ENCODE measurements at regions not wholly inside any gene's neighbourhood (a gene's known extent, or its start where the extent isn't known, plus 50 kb on each side); places are given as distances from the start of the nearest gene placed in this dataset.

DNA sequence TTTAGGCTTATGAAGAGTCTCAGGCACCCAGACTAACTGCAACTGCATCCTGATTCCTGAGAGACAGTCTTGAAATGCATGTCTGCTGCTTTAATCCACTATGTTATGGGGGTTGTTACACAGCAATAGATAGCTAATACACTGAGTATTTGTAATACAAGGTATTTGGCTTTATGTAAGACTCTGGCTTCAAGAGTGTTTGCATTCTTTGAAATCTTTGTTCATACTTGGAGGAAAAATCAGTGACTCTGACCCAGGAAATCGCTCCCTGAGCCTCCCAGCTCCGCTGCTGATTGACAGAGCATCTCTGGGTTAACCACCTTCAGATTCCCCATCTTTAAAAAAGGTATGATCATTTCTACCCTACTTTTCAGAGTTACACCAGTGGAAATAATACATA, 133.9 kb downstream of the MTPAP start:
- H3K27ac Mint-ChIP-seq (ENCODE audit: unreplicated experiment), result no peak overlapping the region
- H3K9me3 Mint-ChIP-seq (ENCODE audit: unreplicated experiment), result no peaks in the 10 kb centered on the region
- no peak for DNase-seq
- no peak overlapping the region for H3K4me3 Mint-ChIP-seq (ENCODE audit: unreplicated experiment)
- TF ChIP-seq, protein P1, sequence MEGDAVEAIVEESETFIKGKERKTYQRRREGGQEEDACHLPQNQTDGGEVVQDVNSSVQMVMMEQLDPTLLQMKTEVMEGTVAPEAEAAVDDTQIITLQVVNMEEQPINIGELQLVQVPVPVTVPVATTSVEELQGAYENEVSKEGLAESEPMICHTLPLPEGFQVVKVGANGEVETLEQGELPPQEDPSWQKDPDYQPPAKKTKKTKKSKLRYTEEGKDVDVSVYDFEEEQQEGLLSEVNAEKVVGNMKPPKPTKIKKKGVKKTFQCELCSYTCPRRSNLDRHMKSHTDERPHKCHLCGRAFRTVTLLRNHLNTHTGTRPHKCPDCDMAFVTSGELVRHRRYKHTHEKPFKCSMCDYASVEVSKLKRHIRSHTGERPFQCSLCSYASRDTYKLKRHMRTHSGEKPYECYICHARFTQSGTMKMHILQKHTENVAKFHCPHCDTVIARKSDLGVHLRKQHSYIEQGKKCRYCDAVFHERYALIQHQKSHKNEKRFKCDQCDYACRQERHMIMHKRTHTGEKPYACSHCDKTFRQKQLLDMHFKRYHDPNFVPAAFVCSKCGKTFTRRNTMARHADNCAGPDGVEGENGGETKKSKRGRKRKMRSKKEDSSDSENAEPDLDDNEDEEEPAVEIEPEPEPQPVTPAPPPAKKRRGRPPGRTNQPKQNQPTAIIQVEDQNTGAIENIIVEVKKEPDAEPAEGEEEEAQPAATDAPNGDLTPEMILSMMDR (IDR thresholded peaks at IDR 0.05; ENCODE audit: partially characterized antibody, unreplicated experiment), result no peak
- H3K4me1 Mint-ChIP-seq (ENCODE audit: low read depth, unreplicated experiment), result peaks cover 5% of the 10 kb centered on the region
- H3K36me3 Mint-ChIP-seq (ENCODE audit: unreplicated experiment), result no peaks in the 10 kb centered on the region
- no peaks in the 10 kb centered on the region for H3K27me3 Mint-ChIP-seq (ENCODE audit: unreplicated experiment)

DNA sequence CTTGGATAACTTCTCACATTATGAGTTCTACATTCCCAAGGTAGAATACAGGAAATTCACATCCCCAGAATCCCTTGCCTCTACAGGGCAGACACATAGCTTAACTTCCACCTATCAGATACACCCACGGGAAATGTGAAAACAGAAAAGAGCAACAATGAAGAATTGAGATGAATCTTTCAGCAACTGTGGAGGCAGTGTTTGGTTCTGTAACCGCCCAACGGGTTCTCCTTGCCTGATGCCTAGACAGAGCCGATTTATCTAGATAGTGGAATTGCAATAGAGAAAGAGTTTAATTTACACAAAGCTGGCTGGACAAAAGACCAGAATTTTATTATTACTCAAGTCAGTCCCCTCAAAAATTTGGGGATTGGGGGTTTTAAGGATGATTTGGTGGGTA, 138.8 kb downstream of the MTPAP start:
- Mint-ChIP-seq H3K27me3 (ENCODE audit: unreplicated experiment) (no peaks in the 10 kb centered on the region), H3K9me3 (ENCODE audit: unreplicated experiment) (peaks cover 2% of the 10 kb centered on the region), H3K27ac (ENCODE audit: unreplicated experiment) (no peak overlapping the region), H3K36me3 (ENCODE audit: unreplicated experiment) (no peaks in the 10 kb centered on the region), H3K4me1 (ENCODE audit: low read depth, unreplicated experiment) (no peaks in the 10 kb centered on the region), H3K4me3 (ENCODE audit: unreplicated experiment) (no peak overlapping the region)
- TF ChIP-seq, protein P1 (IDR thresholded peaks at IDR 0.05; ENCODE audit: partially characterized antibody, unreplicated experiment), result no peak
- DNase-seq, result no peak

DNA sequence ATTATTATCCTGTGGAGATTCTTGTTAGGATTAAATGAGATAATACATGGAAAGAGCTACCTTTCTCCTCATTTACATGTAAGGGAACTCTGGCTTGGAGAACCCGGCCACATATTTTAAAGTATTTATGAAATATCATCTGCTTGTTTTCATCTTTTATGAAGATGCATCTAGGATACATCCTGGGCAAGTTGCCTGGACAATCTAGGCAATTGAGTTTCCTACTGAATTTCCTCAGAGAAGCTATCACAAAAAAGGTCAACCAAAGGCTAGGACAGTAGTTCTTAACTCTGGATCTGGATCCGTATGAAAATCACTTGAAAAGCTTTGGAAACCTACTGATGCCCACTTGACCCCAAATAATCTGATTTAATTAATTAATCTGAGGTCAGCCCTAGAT, 140.7 kb downstream of the MTPAP start:
- TF ChIP-seq, protein P1 (IDR thresholded peaks at IDR 0.05; ENCODE audit: partially characterized antibody, unreplicated experiment), result no peak
- Mint-ChIP-seq H3K27ac (ENCODE audit: unreplicated experiment) (no peak overlapping the region), H3K27me3 (ENCODE audit: unreplicated experiment) (no peaks in the 10 kb centered on the region), H3K4me1 (ENCODE audit: low read depth, unreplicated experiment) (no peaks in the 10 kb centered on the region), H3K4me3 (ENCODE audit: unreplicated experiment) (no peak overlapping the region), H3K36me3 (ENCODE audit: unreplicated experiment) (no peaks in the 10 kb centered on the region), H3K9me3 (ENCODE audit: unreplicated experiment) (peaks cover 3% of the 10 kb centered on the region)
- no peak for DNase-seq

DNA sequence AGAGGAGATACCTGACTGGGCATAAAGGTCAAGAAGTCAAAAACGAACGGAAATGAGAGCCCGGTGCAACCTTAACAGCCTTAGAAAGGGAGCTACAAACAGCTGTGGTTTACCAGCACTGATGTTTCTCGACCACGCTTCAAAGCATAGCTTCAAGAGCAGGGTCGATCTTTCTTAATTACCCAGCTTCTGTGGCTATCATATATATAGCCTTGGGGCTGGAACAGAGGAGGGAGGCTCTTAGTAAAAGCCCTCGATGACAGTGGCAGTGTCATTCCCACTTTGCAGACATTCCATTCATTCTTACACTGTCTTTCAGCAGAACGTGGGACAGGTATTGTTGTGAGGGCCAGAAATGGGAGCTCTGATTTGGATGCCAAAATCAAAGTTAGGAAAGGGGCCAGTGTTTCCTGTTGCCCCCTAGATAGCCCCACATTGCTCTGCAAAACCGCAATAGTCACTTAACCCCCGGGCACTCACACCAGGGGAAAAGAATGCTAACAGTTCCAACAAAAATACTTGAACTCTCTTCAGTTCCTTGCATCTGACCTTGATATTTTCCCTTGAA, 141.5 kb downstream of the MTPAP start:
- DNase-seq, result no peak
- Mint-ChIP-seq H3K27me3 (ENCODE audit: unreplicated experiment) (no peaks in the 10 kb centered on the region), H3K27ac (ENCODE audit: unreplicated experiment) (no peak overlapping the region), H3K9me3 (ENCODE audit: unreplicated experiment) (peaks cover 3% of the 10 kb centered on the region), H3K4me3 (ENCODE audit: unreplicated experiment) (no peak overlapping the region), H3K4me1 (ENCODE audit: low read depth, unreplicated experiment) (no peaks in the 10 kb centered on the region), H3K36me3 (ENCODE audit: unreplicated experiment) (no peaks in the 10 kb centered on the region)
- TF ChIP-seq, protein P1 (IDR thresholded peaks at IDR 0.05; ENCODE audit: partially characterized antibody, unreplicated experiment), result no peak

DNA sequence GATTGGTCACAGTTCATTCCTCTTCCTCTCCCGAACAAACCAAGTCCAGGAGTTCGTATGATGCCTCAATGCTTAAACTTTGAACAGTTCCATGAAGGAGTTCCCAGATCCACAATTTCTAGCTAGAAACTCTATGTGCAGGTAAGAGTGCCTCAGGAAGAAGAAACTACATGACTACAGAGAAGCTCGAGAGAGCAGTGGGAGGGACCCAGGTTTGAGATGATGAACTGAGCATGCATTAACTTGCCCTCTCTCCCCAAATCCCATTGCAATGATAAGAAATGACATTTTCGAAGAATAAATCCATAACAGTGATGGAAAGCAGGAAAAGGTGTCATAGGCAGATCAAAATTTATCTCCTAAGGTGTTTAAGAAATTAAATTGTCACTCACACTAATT, 140.6 kb upstream of the JCAD start:
- no peaks in the 10 kb centered on the region for H3K4me1 Mint-ChIP-seq (ENCODE audit: low read depth, unreplicated experiment)
- no peak for DNase-seq
- peaks cover 4% of the 10 kb centered on the region for H3K9me3 Mint-ChIP-seq (ENCODE audit: unreplicated experiment)
- H3K4me3 Mint-ChIP-seq (ENCODE audit: unreplicated experiment), result no peak overlapping the region
- no peak overlapping the region for H3K27ac Mint-ChIP-seq (ENCODE audit: unreplicated experiment)
- H3K27me3 Mint-ChIP-seq (ENCODE audit: unreplicated experiment), result peaks cover 2% of the 10 kb centered on the region
- TF ChIP-seq, protein P1 (IDR thresholded peaks at IDR 0.05; ENCODE audit: partially characterized antibody, unreplicated experiment), result no peak
- H3K36me3 Mint-ChIP-seq (ENCODE audit: unreplicated experiment), result no peaks in the 10 kb centered on the region
